ENCODE measurements at regions not wholly inside any gene's neighbourhood (a gene's known extent, or its start where the extent isn't known, plus 50 kb on each side); places are given as distances from the start of the nearest gene placed in this dataset.
A peak's percentile ranks its signal among the peaks of the same experiment; 100 is the strongest.

- no peak overlapping the region for H3K4me3 ChIP-seq
- H3K27ac ChIP-seq = no peak overlapping the region
- no peak for DNase-seq (ENCODE audit: low spot score in 2 of 2)
- intact Hi-C loops (cut with DNase I; ENCODE audit: low total_unique reads) = no loop called here
- no peak for TF ChIP-seq CTCF (IDR thresholded peaks at IDR 0.05)
- TF ChIP-seq POLR2AphosphoS5 (IDR thresholded peaks at IDR 0.05) = no peak
- TF ChIP-seq POLR2A (IDR thresholded peaks at IDR 0.05) = no peak
- no peaks in the 10 kb centered on the region for H3K9me3 ChIP-seq
- no peaks in the 10 kb centered on the region for H3K36me3 ChIP-seq
- H3K27me3 ChIP-seq = no peaks in the 10 kb centered on the region
- no peaks in the 10 kb centered on the region for H3K4me1 ChIP-seq
Measured at GRCh38 chr10:36492590-36493515, 632.5 kb upstream of the ANKRD30A start.

GRCh38 chr10:36491926-36492325, 633.5 kb upstream of the ANKRD30A start:
- no peaks in the 10 kb centered on the region for H3K27me3 ChIP-seq
- H3K27ac ChIP-seq = no peak overlapping the region
- intact Hi-C loops (cut with DNase I; ENCODE audit: low total_unique reads) = no loop called here
- TF ChIP-seq CTCF (IDR thresholded peaks at IDR 0.05) (no peak), POLR2A (IDR thresholded peaks at IDR 0.05) (no peak), POLR2AphosphoS5 (IDR thresholded peaks at IDR 0.05) (no peak)
- no peaks in the 10 kb centered on the region for H3K9me3 ChIP-seq
- H3K36me3 ChIP-seq = no peaks in the 10 kb centered on the region
- no peak overlapping the region for H3K4me3 ChIP-seq
- DNase-seq (ENCODE audit: low spot score in 2 of 2) = no peak
- no peaks in the 10 kb centered on the region for H3K4me1 ChIP-seq

- H3K9me3 ChIP-seq = no peaks in the 10 kb centered on the region
- TF ChIP-seq POLR2A (IDR thresholded peaks at IDR 0.05) = no peak
- no peak for TF ChIP-seq CTCF (IDR thresholded peaks at IDR 0.05)
- TF ChIP-seq POLR2AphosphoS5 (IDR thresholded peaks at IDR 0.05) = no peak
- DNase-seq (ENCODE audit: low spot score in 2 of 2) = no peak
- peak overlapping the region; percentile 72 to 84 for H3K27ac ChIP-seq
- no peak overlapping the region for H3K4me3 ChIP-seq
- H3K4me1 ChIP-seq = no peaks in the 10 kb centered on the region
- intact Hi-C loops (cut with DNase I; ENCODE audit: low total_unique reads) = no loop called here
- H3K27me3 ChIP-seq = no peaks in the 10 kb centered on the region
- H3K36me3 ChIP-seq = no peaks in the 10 kb centered on the region
Measured at GRCh38 chr10:36489611-36490228, 635.7 kb upstream of the ANKRD30A start.

- intact Hi-C loops (cut with DNase I; ENCODE audit: low total_unique reads) = no loop called here
Measured at GRCh38 chr10:36489181-36489580, 636.2 kb upstream of the ANKRD30A start.

More at GRCh38 chr10:36489181-36489580, 636.2 kb upstream of the ANKRD30A start:
- Histone ChIP-seq H3K4me3 (no peak overlapping the region), H3K27me3 (no peaks in the 10 kb centered on the region), H3K27ac (peak overlapping the region; percentile 72 to 84), H3K4me1 (no peaks in the 10 kb centered on the region), H3K9me3 (no peaks in the 10 kb centered on the region), H3K36me3 (no peaks in the 10 kb centered on the region)
- TF ChIP-seq POLR2A (IDR thresholded peaks at IDR 0.05) (no peak), POLR2AphosphoS5 (IDR thresholded peaks at IDR 0.05) (no peak), CTCF (IDR thresholded peaks at IDR 0.05) (no peak)
- no peak for DNase-seq (ENCODE audit: low spot score in 2 of 2)
